C4-2B (cell line): ENCODE measurements at regions not wholly inside any gene's neighbourhood (a gene's known extent, or its start where the extent isn't known, plus 50 kb on each side); places are given as distances from the start of the nearest gene placed in this dataset.
A peak's percentile ranks its signal among the peaks of the same experiment; 100 is the strongest.
"Not testable (repeated sequence)": the region's sequence is repeated elsewhere in the genome, so short reads cannot be mapped to it uniquely, and the experiment has no call there.

Experiments used
- H3K27ac ChIP-seq: fragments of 450-650 bp; 2 replicates; pipeline ENCODE4 v1.5.1; 2017
- ZFX ChIP-seq: fragments of 450-650 bp; IDR thresholded peaks from 2 replicates; pipeline ENCODE4 v1.6.1; 2017
- TF ChIP-seq, protein P1 (sequence below): fragments of 450-650 bp; conservative IDR thresholded peaks from 2 replicates; pipeline ENCODE4 v1.5.1; 2017; ENCODE audit warnings: mild to moderate bottlenecking

DNA sequence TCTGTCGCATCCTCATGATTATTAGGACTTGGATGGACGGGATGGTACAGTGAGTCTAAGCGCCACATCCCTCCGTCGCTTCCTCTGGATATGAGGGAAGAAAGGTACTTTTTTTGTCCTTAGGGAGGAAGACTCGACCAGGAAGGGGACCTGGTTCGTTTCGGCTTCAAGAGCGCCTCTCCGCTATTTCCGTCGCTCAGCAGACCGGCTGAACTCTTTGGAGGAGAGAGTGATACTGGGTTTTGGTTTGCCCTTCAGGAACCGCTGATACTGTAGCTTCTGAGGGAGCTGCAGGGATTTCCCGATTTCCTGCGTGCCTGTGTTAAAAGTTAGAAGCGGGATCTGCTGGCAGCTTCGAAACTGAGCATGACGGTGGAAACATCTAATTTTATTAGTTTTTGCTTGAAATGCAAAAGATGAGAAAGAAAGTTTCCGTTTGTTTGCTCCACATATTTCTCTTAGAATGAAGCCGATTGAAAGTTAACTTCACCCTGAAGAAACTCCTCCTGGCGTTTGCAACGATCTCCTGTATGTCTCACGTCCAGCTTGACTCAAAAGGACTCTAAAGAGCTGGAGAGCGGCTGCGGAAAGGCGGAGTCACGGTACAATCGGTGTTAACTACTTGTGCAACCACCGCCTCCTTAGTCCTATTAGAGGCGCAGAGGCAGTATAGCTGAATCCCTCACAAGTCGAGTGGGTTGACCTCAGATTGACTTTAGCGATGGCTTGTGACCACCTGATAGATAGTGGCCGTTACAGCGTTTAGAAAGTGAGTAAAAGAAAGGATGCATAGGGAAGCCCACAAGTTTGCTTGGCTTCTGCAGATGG lies 129.4 kb downstream of the TRIM27 start:
- H3K27ac ChIP-seq: no peak overlapping the region; the same call in 1 of the 2 replicates
- TF ChIP-seq, protein P1, sequence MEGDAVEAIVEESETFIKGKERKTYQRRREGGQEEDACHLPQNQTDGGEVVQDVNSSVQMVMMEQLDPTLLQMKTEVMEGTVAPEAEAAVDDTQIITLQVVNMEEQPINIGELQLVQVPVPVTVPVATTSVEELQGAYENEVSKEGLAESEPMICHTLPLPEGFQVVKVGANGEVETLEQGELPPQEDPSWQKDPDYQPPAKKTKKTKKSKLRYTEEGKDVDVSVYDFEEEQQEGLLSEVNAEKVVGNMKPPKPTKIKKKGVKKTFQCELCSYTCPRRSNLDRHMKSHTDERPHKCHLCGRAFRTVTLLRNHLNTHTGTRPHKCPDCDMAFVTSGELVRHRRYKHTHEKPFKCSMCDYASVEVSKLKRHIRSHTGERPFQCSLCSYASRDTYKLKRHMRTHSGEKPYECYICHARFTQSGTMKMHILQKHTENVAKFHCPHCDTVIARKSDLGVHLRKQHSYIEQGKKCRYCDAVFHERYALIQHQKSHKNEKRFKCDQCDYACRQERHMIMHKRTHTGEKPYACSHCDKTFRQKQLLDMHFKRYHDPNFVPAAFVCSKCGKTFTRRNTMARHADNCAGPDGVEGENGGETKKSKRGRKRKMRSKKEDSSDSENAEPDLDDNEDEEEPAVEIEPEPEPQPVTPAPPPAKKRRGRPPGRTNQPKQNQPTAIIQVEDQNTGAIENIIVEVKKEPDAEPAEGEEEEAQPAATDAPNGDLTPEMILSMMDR: peak; percentile 14; the same call in 1 of the 2 replicates
- no peak for TF ChIP-seq ZFX

DNA sequence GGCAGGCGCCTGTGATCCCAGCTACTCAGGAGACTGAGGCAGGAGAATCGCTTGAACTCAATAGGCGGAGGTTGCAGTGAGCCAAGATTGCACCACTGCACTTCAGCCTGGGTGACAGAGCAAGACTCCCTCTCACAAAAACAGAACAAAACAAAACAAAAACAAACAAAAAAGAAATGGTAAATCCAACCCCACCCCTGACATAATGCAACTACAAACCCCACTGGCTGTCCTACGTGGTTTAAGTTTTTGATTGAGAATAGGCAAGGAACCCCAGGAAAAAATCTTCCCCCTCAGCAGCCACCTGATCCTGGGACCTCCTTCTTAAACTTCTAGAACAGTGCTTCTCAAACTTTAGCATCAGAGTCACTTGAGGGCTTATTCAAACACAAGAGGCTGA lies 123.1 kb downstream of the TRIM27 start:
- not testable (repeated sequence) for H3K27ac ChIP-seq

DNA sequence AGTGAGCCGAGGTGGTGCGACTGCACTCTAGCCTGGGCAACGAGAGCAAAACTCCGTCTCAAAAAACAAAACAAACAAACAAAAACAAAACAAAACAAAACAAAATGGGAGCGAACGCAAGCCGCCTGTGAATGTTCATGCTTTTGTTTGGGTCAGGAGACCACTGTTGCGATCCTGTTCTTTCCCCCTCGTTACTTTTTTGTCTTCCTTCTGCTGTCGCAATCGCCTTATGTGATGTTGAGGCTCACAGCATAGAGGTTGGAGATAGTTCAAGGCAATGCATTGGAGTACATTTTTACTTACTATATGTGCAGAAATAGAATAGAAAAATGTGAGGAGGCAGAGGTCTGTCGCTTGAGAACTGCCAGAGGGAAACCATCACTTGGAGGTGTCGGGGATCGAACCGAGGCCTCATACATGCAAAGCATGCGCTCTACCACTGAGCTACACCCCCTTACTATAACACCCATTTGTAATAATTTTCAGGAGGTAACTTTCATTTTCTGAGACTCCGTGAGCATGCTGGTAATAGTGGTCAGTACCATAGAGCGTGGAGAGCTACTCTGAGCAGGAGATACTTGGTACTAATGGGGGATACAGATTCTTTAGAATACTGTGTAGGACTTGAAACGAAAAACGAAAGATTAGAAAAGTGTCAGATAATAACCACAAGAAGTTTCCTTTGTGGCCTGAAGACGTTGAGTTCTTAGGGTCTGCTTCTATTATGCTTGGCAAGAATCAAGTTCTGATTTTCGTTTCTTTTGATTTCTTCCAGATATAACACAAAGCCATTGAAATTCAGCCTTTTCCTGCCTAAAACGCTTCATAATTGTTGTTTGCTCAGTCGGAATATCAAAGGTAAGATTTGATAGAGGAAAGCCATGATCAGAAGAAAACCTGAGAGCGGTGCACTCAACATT lies 121.1 kb downstream of the TRIM27 start:
- TF ChIP-seq, protein P1: no peak
- TF ChIP-seq ZFX: no peak
- no peak overlapping the region for H3K27ac ChIP-seq

DNA sequence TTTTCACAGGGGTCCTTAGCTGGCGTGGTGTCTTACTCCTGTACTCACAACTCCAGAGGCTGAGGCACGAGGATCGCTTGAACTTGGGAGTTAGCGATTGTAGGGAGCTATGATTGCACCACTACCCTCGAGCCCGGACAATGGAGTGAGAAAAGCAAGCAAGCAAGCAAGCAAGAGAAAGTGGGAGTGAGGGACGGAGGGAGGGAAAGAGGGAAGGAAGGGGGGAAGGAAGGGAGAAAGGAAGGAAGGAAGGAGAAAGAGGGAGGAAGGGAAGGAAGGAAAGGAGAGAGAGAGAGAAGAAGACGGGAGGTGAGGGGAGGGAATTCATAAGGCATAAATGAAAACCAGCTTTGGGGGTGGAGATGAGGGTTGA lies 120.5 kb downstream of the TRIM27 start:
- H3K27ac ChIP-seq: no peak overlapping the region
- no peak for TF ChIP-seq ZFX
- TF ChIP-seq, protein P1: no peak

DNA sequence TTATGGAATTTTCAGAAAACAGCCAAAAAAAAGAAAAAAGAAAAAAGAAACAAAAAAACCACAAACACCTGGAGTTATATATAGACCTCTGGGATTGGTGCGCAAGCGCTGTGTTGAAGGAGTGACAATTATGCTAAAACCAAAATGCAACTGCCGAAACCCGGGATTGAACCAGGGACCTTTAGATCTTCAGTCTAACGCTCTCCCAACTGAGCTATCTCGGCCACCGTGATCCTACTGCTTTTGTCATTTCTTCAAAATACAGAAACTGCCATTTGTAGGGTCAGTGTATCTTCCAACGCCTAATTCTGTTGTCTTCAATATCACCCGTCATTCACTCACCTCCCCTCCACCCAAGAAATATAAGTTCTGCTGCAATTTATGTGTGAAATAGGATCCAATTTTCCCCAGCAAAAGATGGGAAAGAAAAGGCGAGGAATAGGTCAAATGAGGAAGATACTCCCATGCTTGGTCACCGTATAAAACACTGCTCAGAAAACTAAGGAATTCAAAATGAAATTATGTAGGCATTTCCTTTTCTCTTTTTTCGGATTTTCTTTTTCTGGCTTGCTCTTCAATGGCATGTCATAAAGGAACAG lies 116.0 kb downstream of the TRIM27 start:
- TF ChIP-seq, protein P1: no peak
- TF ChIP-seq ZFX: no peak
- no peak overlapping the region for H3K27ac ChIP-seq

DNA sequence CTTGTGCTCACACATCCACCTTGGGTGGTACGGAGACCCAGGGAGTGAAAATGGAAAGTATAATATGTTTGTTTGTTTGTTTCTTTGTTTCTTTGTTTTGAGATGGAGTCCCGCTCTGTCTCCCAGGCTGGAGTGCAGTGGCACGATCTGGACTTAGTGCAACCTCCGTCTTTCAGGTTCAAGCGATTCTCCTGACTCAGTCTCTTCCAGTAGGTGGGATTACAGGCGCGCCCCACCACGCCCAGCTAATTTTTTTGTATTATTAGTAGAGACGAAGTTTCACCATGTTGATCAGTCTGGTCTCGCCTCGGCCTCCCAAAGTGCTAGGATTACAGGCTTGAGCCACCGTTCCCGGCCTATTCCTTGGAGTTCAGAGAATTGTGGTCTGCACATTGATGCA lies 115.4 kb downstream of the TRIM27 start:
- TF ChIP-seq ZFX: no peak
- TF ChIP-seq, protein P1: no peak
- no peak overlapping the region for H3K27ac ChIP-seq

DNA sequence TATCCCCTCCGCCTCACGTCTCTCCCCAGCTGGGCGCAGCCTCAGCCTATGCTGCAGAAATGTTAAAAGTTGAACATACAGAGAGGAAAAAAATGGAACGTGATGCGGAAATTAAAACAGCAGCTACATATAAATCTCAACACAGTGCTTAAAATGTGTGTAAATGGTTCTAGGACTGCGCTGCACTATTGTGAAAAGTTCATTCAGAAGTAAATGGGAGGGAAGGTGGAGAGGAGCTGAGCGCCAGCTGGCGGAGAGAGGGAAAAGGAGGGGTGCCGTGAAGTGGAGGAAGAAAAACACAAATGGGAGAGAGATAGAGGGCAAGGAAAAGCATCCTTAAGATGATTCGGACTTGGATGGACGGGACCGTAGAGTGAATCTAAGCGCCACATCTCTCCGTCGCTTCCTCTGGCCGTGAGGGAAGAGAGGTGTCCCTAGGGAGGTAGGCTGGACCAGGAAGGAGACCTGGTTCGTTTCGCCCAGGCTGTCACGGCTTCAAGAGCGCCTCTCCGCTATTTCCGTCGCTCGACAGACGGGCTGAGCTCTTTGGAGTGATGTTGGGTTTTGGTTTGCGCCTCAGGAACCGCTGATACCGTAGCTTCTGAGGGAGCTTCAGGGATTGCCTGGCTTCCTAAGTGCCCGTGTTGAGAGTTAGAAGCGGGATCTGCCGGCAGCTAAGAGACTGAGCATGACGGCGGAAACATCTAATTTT lies 113.7 kb downstream of the TRIM27 start:
- no peak overlapping the region for H3K27ac ChIP-seq
- TF ChIP-seq, protein P1: peak; percentile 45
- TF ChIP-seq ZFX: no peak
